ENCODE measurements at regions not wholly inside any gene's neighbourhood (a gene's known extent, or its start where the extent isn't known, plus 50 kb on each side); places are given as distances from the start of the nearest gene placed in this dataset.
"Not testable (repeated sequence)": the region's sequence is repeated elsewhere in the genome, so short reads cannot be mapped to it uniquely, and the experiment has no call there.

DNA sequence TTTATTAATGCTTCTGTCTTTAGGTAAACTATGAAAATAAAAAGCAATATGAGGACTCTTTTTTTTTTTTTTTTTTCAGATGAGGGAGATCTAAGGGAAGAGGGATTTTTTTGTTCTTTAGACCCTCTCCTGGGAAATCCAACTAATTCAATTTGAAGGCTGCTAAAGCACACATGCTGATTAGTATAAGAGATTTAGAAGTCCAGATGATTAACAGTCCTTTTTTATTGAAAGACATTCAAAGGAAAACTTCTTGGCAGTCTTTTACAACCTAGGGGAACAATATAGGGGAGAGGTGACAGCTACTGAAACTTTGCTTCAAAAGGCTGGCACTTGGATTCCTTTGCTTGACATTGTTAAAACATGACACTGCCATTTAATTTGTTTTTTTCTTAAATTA, 602.5 kb downstream of the RAPGEF2 start:
- no peak overlapping the region for H3K27ac Mint-ChIP-seq
- no peak for TF ChIP-seq CTCF (IDR thresholded peaks at IDR 0.05)
- no peaks in the 10 kb centered on the region for H3K36me3 Mint-ChIP-seq (ENCODE audit: low read depth)
- H3K4me3 Mint-ChIP-seq: no peak overlapping the region
- no peak for DNase-seq
- no peaks in the 10 kb centered on the region for H3K4me1 Mint-ChIP-seq (ENCODE audit: low read depth)
- no peaks in the 10 kb centered on the region for H3K27me3 Mint-ChIP-seq (ENCODE audit: insufficient read depth)
- H3K9me3 Mint-ChIP-seq: peaks cover 24% of the 10 kb centered on the region

DNA sequence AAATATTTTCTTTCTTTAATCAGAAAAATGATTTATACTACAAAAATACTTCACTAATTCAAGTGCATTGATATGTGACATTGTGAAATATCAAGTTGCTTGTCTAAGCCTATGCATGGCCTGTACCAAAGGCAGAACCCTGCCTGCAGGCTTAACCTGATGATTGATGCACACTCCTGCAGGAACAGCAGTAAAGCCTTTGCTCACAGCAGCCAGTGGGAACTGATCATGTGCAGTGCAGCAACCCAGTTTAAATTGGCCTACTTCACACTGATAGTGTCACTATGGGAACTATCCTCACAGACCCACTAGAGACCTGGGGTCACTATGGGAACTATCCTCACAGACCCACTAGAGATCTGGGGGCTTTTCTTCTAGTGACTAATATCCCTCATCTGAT, 603.8 kb downstream of the RAPGEF2 start:
- H3K27ac Mint-ChIP-seq: no peak overlapping the region
- H3K4me3 Mint-ChIP-seq: no peak overlapping the region
- no peak for TF ChIP-seq CTCF (IDR thresholded peaks at IDR 0.05)
- no peaks in the 10 kb centered on the region for H3K36me3 Mint-ChIP-seq (ENCODE audit: low read depth)
- peaks cover 14% of the 10 kb centered on the region for H3K9me3 Mint-ChIP-seq
- H3K27me3 Mint-ChIP-seq (ENCODE audit: insufficient read depth): no peaks in the 10 kb centered on the region
- no peaks in the 10 kb centered on the region for H3K4me1 Mint-ChIP-seq (ENCODE audit: low read depth)
- DNase-seq: no peak

DNA sequence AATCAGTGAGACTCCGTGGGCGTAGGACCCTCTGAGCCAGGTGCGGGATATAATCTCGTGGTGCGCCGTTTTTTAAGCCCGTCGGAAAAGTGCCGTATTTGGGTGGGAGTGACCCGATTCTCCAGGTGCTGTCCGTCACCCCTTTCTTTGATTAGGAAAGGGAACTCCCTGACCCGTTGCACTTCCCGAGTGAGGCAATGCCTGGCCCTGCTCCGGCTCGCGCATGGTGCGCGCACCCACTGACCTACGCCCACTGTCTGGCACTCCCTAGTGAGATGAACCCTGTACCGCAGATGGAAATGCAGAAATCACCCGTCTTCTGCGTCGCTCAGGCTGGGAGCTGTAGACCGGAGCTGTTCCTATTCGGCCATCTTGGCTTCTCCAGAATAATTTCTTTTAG, 612.3 kb downstream of the RAPGEF2 start:
- H3K36me3 Mint-ChIP-seq (ENCODE audit: low read depth); H3K27ac Mint-ChIP-seq; H3K4me1 Mint-ChIP-seq (ENCODE audit: low read depth); DNase-seq; H3K4me3 Mint-ChIP-seq; H3K27me3 Mint-ChIP-seq (ENCODE audit: insufficient read depth): not testable (repeated sequence)
- peaks cover 21% of the 10 kb centered on the region for H3K9me3 Mint-ChIP-seq

- no peak for DNase-seq
- no peaks in the 10 kb centered on the region for H3K36me3 Mint-ChIP-seq (ENCODE audit: low read depth)
- no peaks in the 10 kb centered on the region for H3K27me3 Mint-ChIP-seq (ENCODE audit: insufficient read depth)
- no peaks in the 10 kb centered on the region for H3K4me1 Mint-ChIP-seq (ENCODE audit: low read depth)
- TF ChIP-seq CTCF (IDR thresholded peaks at IDR 0.05): no peak
- peaks cover 30% of the 10 kb centered on the region for H3K9me3 Mint-ChIP-seq
- H3K4me3 Mint-ChIP-seq: no peak overlapping the region
- H3K27ac Mint-ChIP-seq: no peak overlapping the region
These were observed 616.7 kb downstream of the RAPGEF2 start for GRCh38 chr4:159719531-159719930.

DNA sequence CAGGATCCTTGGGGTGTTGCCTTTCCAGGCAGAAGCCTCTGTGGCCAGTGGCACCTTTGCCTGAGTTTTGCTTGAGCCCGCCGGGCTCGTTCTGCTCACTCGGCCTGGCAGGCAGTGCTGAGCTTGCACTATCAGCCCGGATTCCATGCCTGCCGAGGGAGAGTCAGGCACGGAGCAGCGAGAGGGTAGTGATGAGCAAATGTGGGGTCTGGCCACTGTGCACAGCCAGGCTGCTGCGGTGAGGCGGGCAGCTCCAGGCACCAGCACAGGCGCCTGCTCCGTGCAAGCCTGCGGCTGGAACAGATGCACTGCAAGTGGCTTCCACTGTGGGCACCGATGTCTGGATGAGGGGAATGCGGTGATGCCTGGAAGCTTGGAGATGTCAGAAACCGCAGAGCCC, 619.2 kb downstream of the RAPGEF2 start:
- Mint-ChIP-seq H3K27ac (no peak overlapping the region), H3K27me3 (ENCODE audit: insufficient read depth) (no peaks in the 10 kb centered on the region), H3K4me3 (no peak overlapping the region), H3K36me3 (ENCODE audit: low read depth) (no peaks in the 10 kb centered on the region), H3K4me1 (ENCODE audit: low read depth) (no peaks in the 10 kb centered on the region), H3K9me3 (peaks cover 28% of the 10 kb centered on the region)
- no peak for TF ChIP-seq CTCF (IDR thresholded peaks at IDR 0.05)
- DNase-seq: no peak

DNA sequence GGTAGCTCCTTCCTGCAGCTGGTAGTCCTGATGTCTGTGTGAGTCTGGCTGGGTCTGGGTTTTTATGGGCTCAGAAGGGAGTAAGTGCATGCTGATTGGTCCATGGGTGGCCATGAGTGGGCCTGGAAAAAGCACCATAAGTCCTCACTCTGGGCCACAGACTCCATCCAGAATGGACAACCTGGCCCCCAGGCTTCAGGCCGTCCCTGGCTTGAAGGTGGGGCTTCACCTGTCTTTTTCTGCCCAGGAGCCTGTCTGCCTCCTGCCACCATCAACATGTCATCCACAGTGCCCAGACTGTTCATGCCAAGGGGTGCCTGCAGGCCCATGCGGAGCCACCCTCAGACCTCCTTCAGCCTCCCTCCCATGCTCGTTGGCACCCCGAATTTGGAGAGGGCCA, 620.0 kb downstream of the RAPGEF2 start:
- TF ChIP-seq CTCF (IDR thresholded peaks at IDR 0.05): no peak
- Mint-ChIP-seq H3K4me1 (ENCODE audit: low read depth) (no peaks in the 10 kb centered on the region), H3K27ac (no peak overlapping the region), H3K36me3 (ENCODE audit: low read depth) (no peaks in the 10 kb centered on the region), H3K4me3 (no peak overlapping the region), H3K27me3 (ENCODE audit: insufficient read depth) (no peaks in the 10 kb centered on the region), H3K9me3 (peaks cover 28% of the 10 kb centered on the region)
- DNase-seq: no peak
